K562 (cell line): ENCODE measurements at regions not wholly inside any gene's neighbourhood (a gene's known extent, or its start where the extent isn't known, plus 50 kb on each side); places are given as distances from the start of the nearest gene placed in this dataset.

ENCODE experiments used
- CTCF ChIP-seq, 3 experiments: IDR thresholded peaks in 2 of 3; conservative IDR thresholded peaks in 1 of 3; 2 replicates each; pipeline ENCODE4 v1.5.1; 2011 to 2012; ENCODE audit warnings: low read length in 3 of 3, mild to moderate bottlenecking in 3 of 3, control low read depth in 2 of 3, improper control_type of control experiment in 1 of 3, inconsistent platforms in 1 of 3, low read depth in 1 of 3, mixed read lengths in 1 of 3, moderate library complexity in 1 of 3; ENCODE audit not compliant: insufficient read depth in 2 of 3
- EP300 ChIP-seq: IDR thresholded peaks from 2 replicates; pipeline ENCODE4 v1.6.1; 2012; ENCODE audit warnings: low read length, improper control_type of control experiment
- FOS ChIP-seq: IDR thresholded peaks from 3 replicates; pipeline ENCODE4 v1.6.1; 2011; ENCODE audit not compliant: insufficient read length; ENCODE audit errors: extremely low read depth
- GABPA ChIP-seq: fragments of 200-800 bp; sonication (Bioruptor generic); conservative IDR thresholded peaks from 2 replicates; pipeline ENCODE4 v1.6.1; 2016; ENCODE audit warnings: low read depth, missing genetic modification characterization, missing compliant biosample characterization
- KDM1A ChIP-seq, 2 experiments: fragments of 450-650 bp; IDR thresholded peaks; 2 replicates each; pipeline ENCODE4 v1.6.1; 2016; ENCODE audit warnings: mild to moderate bottlenecking in 2 of 2
- NFRKB ChIP-seq: fragments of 450-650 bp; IDR thresholded peaks from 2 replicates; pipeline ENCODE4 v1.6.1; 2016; ENCODE audit warnings: low read depth
- POLR2A ChIP-seq: fragments of 450-650 bp; conservative IDR thresholded peaks from 2 replicates; pipeline ENCODE4 v1.6.1; 2016
- SRF ChIP-seq, 2 experiments: fragments of 250-450, 450-650 bp in 1 of 2; sonication (Bioruptor Pico) in 1 of 2; sonication (generic) in 1 of 2; formaldehyde crosslinking; IDR thresholded peaks; 2 replicates each; pipeline versions ENCODE4 v1.5.0 to v1.5.1; 2020 to 2022; ENCODE audit warnings: mild to moderate bottlenecking in 1 of 2, missing genetic modification reagents in 1 of 2
- ZFX ChIP-seq: sonication (generic); formaldehyde crosslinking; IDR thresholded peaks from 2 replicates; pipeline ENCODE4 v1.8.0; 2022; ENCODE audit warnings: mild to moderate bottlenecking, missing genetic modification reagents, moderate library complexity
- ZNF232 ChIP-seq: sonication (generic); formaldehyde crosslinking; IDR thresholded peaks from 2 replicates; pipeline ENCODE4 v1.8.0; 2022; ENCODE audit warnings: mild to moderate bottlenecking, missing genetic modification reagents

- TF ChIP-seq NFRKB, result no peak
- no peak for TF ChIP-seq ZNF232
- no peak for TF ChIP-seq KDM1A (IDR thresholded peaks at IDR 0.05)
- TF ChIP-seq CTCF (IDR thresholded peaks at IDR 0.05 in 2 of 3, conservative IDR thresholded peaks at IDR 0.05 in 1 of 3; ENCODE audit: insufficient read depth in 2 of 3, low read depth in 1 of 3, low read length in 3 of 3), result no peak
- TF ChIP-seq POLR2A, result no peak
- TF ChIP-seq ZFX (CRISPR knock-in tag), result no peak
- no peak for TF ChIP-seq FOS
- TF ChIP-seq EP300, result no peak
- TF ChIP-seq GABPA (tag), result no peak
- no peak for TF ChIP-seq SRF (CRISPR knock-in tag; IDR thresholded peaks at IDR 0.05)
These were observed 478.0 kb downstream of the MCTP2 start for GRCh38 chr15:94709319-94709718.
